ENCODE measurements at regions not wholly inside any gene's neighbourhood (a gene's known extent, or its start where the extent isn't known, plus 50 kb on each side); places are given as distances from the start of the nearest gene placed in this dataset.

DNA sequence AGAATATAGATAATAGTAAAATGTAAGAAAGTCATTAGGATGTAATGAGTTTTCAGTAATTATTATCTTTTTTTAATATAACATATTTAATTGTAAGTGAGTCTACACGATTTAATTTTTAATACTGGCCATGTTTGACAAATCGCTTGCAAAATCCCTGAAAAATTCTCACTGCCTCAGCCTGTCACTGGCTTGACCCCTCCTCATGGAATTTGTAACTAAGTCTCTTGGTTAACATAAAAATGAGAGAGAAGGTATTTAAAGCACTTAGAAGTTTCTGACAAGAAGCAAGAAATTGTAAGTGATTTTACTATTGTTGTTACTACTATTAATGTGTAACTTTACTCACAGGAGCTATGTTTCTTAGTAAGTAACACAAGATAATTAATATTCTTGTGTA, 237.9 kb upstream of the GK2 start:
- Histone ChIP-seq H3K9me3 (ENCODE audit: control insufficient read depth, low read length) (no peaks in the 10 kb centered on the region), H3K36me3 (ENCODE audit: control insufficient read depth, insufficient read depth, low read length) (no peaks in the 10 kb centered on the region), H3K9ac (ENCODE audit: extremely low read depth, low read length, poor library complexity, severe bottlenecking) (no peak overlapping the region), H3K27me3 (ENCODE audit: control insufficient read depth, insufficient read depth, low read length, poor library complexity, severe bottlenecking) (no peaks in the 10 kb centered on the region), H3K4me3 (ENCODE audit: low read length) (no peak overlapping the region), H3K4me1 (ENCODE audit: control insufficient read depth, insufficient read depth, low read length) (no peaks in the 10 kb centered on the region), H3K27ac (ENCODE audit: low read depth, low read length) (no peak overlapping the region)
- 30% methylated on average over 2 of the region's 2 CpGs; no CpG with 5 or more reads in 1 of the 2 experiments for WGBS, 2 experiments (ENCODE audit: insufficient coverage in 1 of 2, insufficient read length in 1 of 2)
- H3K36me3 Mint-ChIP-seq (ENCODE audit: low read depth), result no peaks in the 10 kb centered on the region
- no peak for TF ChIP-seq CTCF (conservative IDR thresholded peaks at IDR 0.05)
- H3K27ac Mint-ChIP-seq, result no peak overlapping the region
- H3K9me3 Mint-ChIP-seq, result no peaks in the 10 kb centered on the region
- no peak overlapping the region for H3K4me3 Mint-ChIP-seq
- peaks cover 11% of the 10 kb centered on the region for H3K4me1 Mint-ChIP-seq
- no peak for DNase-seq
- H3K27me3 Mint-ChIP-seq (ENCODE audit: insufficient read depth), result no peaks in the 10 kb centered on the region

DNA sequence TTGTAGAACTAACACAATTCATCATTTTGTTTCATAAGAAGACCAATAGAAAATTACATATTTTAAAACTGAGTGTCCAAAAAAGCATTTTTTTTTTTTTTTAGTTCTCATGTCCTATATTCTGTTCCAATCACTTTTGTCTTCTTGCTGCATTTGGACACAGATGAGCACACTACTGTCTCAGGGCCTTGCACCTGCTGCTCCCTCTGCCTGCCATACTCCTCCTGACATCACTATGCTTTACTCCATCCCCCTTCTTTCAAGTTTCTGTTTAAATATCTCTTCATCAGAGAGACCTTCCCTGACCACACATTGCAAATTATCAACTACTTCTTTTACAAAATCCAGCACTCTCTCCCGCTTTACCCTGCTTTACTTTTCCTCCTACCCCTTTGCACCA, 230.7 kb upstream of the GK2 start:
- Histone ChIP-seq H3K36me3 (ENCODE audit: control insufficient read depth, insufficient read depth, low read length) (no peaks in the 10 kb centered on the region), H3K4me1 (ENCODE audit: control insufficient read depth, insufficient read depth, low read length) (no peaks in the 10 kb centered on the region), H3K9me3 (ENCODE audit: control insufficient read depth, low read length) (no peaks in the 10 kb centered on the region), H3K9ac (ENCODE audit: extremely low read depth, low read length, poor library complexity, severe bottlenecking) (no peak overlapping the region), H3K4me3 (ENCODE audit: low read length) (no peak overlapping the region), H3K27ac (ENCODE audit: low read depth, low read length) (no peak overlapping the region), H3K27me3 (ENCODE audit: control insufficient read depth, insufficient read depth, low read length, poor library complexity, severe bottlenecking) (no peaks in the 10 kb centered on the region)
- Mint-ChIP-seq H3K27ac (no peak overlapping the region), H3K4me3 (no peak overlapping the region), H3K27me3 (ENCODE audit: insufficient read depth) (no peaks in the 10 kb centered on the region), H3K36me3 (ENCODE audit: low read depth) (no peaks in the 10 kb centered on the region), H3K9me3 (no peaks in the 10 kb centered on the region), H3K4me1 (peaks cover 8% of the 10 kb centered on the region)
- peak; percentile 31 for TF ChIP-seq CTCF (conservative IDR thresholded peaks at IDR 0.05)
- WGBS, 2 experiments (ENCODE audit: insufficient coverage in 1 of 2, insufficient read length in 1 of 2), result 92 to 100% methylated on average over 1 of the region's 1 CpG
- DNase-seq, result no peak

GRCh38 chr4:79636991-79637390, 229.0 kb upstream of the GK2 start:
- Mint-ChIP-seq H3K27ac (no peak overlapping the region), H3K4me1 (peaks cover 10% of the 10 kb centered on the region), H3K4me3 (no peak overlapping the region), H3K36me3 (ENCODE audit: low read depth) (no peaks in the 10 kb centered on the region), H3K9me3 (no peaks in the 10 kb centered on the region), H3K27me3 (ENCODE audit: insufficient read depth) (no peaks in the 10 kb centered on the region)
- TF ChIP-seq CTCF (conservative IDR thresholded peaks at IDR 0.05), result no peak
- H3K9me3 ChIP-seq (ENCODE audit: control insufficient read depth, low read length), result no peaks in the 10 kb centered on the region
- WGBS, 2 experiments (ENCODE audit: insufficient coverage in 1 of 2, insufficient read length in 1 of 2), result 86% methylated on average over 1 of the region's 1 CpG; no CpG with 5 or more reads in 1 of the 2 experiments
- no peak for DNase-seq
- H3K9ac ChIP-seq (ENCODE audit: extremely low read depth, low read length, poor library complexity, severe bottlenecking), result no peak overlapping the region
- no peak overlapping the region for H3K27ac ChIP-seq (ENCODE audit: low read depth, low read length)
- H3K36me3 ChIP-seq (ENCODE audit: control insufficient read depth, insufficient read depth, low read length), result no peaks in the 10 kb centered on the region
- no peak overlapping the region for H3K4me3 ChIP-seq (ENCODE audit: low read length)
- H3K4me1 ChIP-seq (ENCODE audit: control insufficient read depth, insufficient read depth, low read length), result no peaks in the 10 kb centered on the region
- H3K27me3 ChIP-seq (ENCODE audit: control insufficient read depth, insufficient read depth, low read length, poor library complexity, severe bottlenecking), result no peaks in the 10 kb centered on the region

All from endodermal cell (in vitro differentiated cells).